HK-2 (cell line): ENCODE measurements at regions not wholly inside any gene's neighbourhood (a gene's known extent, or its start where the extent isn't known, plus 50 kb on each side); places are given as distances from the start of the nearest gene placed in this dataset.

Source experiments
- DNase-seq: peaks from one replicate; pipeline ENCODE4 v3.0.0-alpha.2; 2018; ENCODE audit not compliant: unreplicated experiment

DNA sequence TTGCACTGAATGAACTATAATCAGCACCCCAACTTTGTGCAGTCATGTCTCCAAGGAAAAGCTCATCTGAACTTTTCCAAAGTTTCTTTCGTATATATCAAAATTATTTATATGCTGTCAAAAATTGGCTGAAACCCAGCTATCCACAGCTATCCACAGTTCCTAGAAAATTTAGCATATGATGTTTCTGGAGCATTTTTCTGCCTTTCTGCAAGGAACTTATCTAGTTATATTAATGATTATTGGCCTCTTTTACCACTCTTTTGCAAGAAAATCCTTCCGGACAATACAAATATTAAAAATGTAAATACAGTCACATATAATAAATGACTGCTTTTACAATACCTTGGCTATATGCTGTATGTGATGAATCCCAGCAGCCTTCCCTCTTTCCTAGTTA is 270.2 kb downstream of the TMEM167A start:
- no peak for DNase-seq

- no peak for DNase-seq
Observed at GRCh38 chr5:82806513-82806912, 270.7 kb downstream of the TMEM167A start.

- DNase-seq, result no peak
Observed at GRCh38 chr5:82804155-82804690, 273.0 kb downstream of the TMEM167A start.

GRCh38 chr5:82802954-82803353 is 274.2 kb downstream of the TMEM167A start:
- no peak for DNase-seq

- DNase-seq, result no peak
Observed at GRCh38 chr5:82800826-82801225, 276.4 kb downstream of the TMEM167A start.

GRCh38 chr5:82799361-82800077 is 277.7 kb downstream of the TMEM167A start:
- no peak for DNase-seq

- DNase-seq, result no peak
Observed at GRCh38 chr5:82798676-82799075, 278.5 kb downstream of the TMEM167A start.

DNA sequence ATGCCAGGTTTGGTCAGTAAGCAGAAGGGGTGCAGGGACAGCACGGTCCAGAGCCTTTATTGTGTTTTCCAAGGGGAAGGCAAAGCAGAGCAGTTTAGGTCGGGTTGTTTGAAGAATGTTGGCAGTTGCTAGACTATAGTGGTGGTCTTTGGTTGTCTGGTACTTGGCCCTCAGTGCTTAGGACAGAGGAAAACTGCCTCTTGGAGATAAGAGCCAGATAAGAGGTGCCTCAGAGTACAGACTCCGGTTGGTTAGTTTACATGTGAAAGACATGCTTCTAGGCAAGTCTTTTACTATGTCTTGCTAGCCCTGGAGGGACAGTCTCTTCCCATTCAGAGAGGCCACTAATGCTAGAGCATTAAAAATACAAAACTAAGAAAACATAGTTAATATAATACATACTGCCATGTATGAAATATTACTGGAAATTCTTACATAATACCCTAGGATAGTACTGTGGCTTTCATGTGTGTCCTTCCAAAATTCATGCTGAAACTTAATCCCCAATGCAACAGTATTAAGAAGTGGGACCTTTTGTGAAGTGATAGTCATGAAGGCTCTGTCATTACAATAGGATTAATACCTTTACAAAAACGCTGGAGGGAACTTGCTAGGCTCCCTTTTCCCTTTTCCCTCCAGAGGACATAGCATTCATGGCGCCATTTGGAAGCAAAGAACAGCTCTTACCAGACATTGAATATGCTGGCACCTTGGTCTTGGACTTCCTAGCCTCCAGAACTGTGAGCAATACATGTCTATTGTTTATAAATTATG is 280.4 kb downstream of the TMEM167A start:
- DNase-seq, result no peak

DNA sequence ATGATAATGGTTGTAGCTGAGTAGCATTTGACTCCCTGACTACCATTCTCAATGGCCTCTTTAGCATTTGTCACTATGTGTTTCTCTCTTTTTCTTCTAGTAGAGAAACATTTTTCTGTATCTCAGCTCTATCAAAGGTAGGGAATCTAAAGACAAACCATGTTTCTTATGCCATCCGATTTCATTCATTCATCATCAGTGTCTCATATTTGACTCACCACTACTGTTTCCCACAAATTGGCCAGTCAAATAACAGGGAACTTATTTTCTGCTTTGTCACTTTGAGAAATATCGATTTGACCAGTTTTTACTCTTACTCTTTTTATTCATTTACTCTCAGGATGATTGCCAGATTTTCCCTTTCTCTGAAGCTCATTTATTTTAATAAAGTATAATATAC is 282.3 kb downstream of the TMEM167A start:
- no peak for DNase-seq

DNA sequence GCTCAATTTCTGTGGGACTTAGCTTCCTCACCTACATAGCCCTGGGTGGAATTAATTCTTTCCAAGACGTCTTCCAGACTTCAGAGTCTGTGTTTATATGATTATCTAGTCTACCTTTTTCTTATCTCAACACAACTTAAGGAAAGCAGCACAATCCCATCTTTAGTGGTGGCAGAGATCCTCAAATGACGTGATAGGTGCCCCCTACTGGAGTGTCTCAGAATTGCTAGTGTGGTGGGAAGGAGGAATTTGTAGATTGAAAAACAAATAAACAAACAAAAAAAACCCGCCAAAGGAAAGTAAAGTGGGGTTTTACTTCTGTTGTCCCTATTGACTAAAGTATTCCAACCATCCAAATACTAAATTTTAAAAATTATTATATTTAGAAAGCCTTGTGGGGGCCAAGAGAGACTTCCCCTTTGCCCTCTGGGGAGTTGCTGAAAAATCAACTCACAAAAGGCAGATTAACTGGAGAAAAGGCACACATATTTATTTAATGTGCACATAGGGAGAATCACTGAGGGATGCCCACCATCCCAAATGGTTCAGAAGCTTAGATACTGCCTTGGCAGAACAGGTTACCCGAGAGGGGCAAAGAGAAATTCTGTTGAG is 283.3 kb downstream of the TMEM167A start:
- DNase-seq, result peak; percentile 4

GRCh38 chr5:82792096-82792495 is 285.1 kb downstream of the TMEM167A start:
- DNase-seq, result no peak

- DNase-seq, result no peak
Observed at GRCh38 chr5:82789095-82789494, 288.1 kb downstream of the TMEM167A start.

- no peak for DNase-seq
Observed at GRCh38 chr5:82786748-82787147, 290.4 kb downstream of the TMEM167A start.

DNA sequence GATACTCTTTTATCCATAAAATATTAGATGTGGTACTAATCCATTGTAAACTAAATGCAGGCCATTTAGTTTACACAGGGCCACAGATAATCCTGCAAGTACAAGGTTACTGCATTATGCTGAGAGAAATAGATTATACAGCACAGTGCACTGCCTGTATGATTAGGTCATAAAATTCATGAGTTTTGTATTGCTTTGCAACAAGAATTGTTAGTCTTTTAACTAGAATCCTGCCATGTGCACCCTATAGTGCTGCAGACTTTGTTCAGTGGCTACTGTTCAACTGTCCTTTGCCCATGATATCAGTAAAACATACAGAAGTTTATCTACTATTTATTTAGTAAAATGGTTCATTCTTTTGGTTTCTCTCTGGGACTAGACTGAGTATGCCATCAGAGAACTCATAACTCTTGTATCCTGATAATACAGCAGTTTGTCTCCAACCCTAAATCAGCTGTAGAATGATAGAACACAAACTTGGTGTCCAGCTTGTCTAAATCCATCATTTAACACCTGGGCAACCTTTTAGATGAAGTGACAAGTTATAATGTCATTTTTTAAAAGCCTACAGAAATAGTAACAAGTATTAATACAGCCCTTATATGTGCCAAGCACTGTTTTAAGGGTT is 291.2 kb downstream of the TMEM167A start:
- DNase-seq, result no peak

DNA sequence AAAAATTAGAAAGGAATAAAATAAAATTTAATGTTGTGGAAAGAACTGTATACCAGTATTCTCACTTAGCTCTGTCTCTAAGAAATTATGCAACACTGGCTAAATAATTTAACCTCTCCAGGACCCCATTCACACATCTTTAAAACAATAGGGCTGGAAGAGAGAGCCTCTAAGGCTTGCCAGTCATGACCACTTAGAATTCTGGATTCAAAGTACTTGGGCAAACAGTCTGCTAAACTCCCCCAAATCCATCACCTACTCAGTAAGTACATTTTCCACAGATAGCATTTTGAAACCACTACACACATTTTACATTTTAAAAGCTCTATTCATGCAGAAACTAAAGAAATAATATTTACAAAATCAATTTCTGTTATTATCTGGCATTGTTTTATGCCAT is 291.7 kb downstream of the TMEM167A start:
- no peak for DNase-seq

- no peak for DNase-seq
Observed at GRCh38 chr5:82784521-82784920, 292.7 kb downstream of the TMEM167A start.

DNA sequence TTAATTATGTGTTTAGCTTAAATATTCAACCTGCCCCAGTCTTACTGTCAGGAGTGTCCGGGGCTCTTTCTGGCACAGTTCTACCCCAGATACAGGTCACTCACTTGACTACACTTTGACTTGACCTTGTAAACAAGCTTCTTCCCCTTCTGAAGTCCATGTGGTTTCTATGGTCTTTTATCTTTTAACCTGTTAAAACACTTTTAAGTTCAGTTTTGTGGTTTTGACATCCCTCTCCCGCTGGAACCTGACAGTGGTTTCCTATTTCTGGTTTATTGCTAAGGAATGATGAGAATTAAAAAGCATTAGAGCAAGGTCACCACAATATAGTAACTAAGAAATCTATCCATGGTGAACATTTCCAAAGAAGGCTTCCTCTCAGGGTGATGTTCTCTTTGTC is 300.1 kb downstream of the TMEM167A start:
- no peak for DNase-seq

- no peak for DNase-seq
Observed at GRCh38 chr5:82772281-82772680, 304.9 kb downstream of the TMEM167A start.

- DNase-seq, result no peak
Observed at GRCh38 chr5:82766206-82766605, 311.0 kb downstream of the TMEM167A start.

- DNase-seq, result no peak
Observed at GRCh38 chr5:82765765-82766164, 311.4 kb downstream of the TMEM167A start.

DNA sequence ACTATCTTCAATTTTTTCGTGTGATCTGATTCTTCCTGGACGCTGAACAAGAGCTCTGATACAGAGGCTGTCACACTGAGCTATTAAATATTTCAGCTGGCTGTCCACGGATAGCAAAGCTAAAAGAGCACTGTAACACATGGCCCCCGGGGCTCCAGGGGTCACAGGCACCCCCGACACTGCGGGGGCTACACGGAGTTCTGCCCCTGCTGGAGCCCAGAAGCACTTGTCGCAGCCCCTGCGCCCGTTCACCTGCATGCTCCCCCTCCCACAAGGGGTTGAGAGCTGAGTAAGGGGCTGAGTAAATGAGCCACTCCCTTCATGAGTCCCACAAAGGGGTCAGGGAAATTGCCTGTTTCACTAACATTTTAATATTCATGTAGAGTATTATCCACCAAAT is 316.3 kb downstream of the TMEM167A start:
- no peak for DNase-seq

DNA sequence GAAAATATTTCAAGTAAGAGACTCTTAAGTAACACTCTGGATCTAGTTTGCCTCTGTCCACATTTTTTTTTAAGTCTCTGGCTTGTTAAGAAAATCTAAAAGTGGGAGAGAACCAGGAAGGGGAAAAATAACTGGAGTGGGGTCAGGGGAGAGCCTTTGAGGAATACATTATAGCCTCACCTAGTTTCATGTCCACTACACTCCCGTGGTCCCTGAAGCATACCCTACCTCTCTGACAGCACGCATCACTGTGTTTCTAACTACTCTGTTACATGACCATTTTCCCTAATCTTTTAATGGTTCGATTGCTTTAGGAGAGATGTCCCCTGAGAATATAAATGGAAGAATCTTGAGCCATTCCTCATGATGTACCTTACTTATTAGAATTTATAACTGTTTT is 318.3 kb downstream of the TMEM167A start:
- no peak for DNase-seq
